CD4-positive, alpha-beta memory T cell (primary cell): ENCODE measurements at regions not wholly inside any gene's neighbourhood (a gene's known extent, or its start where the extent isn't known, plus 50 kb on each side); places are given as distances from the start of the nearest gene placed in this dataset.

ENCODE experiments used
- CTCF ChIA-PET: fragments of 350-600 bp; sonication (Branson Sonifier 250); formaldehyde crosslinking; loops from one replicate; lab custom pipeline; 2021; ENCODE audit warnings: inconsistent platforms; ENCODE audit not compliant: partially characterized antibody; lab: Charles Lee
- POLR2A ChIA-PET: fragments of 350-600 bp; sonication (Branson Sonifier 250); formaldehyde crosslinking; loops from one replicate; lab custom pipeline; 2021; ENCODE audit not compliant: partially characterized antibody; lab: Charles Lee
- DNase-seq, 5 donors: peaks; one replicate each; pipeline versions ENCODE4 v3.0.0 to v3.0.0-alpha.2; 2020 to 2022; ENCODE audit warnings: mixed read lengths in 1 of 5
- H3K27ac ChIP-seq: one replicate; pipeline ENCODE4 v1.7.0; 2013; ENCODE audit warnings: low read depth, low read length
- H3K27me3 ChIP-seq: 2 replicates; pipeline ENCODE4 v1.7.0; 2013; ENCODE audit warnings: mild to moderate bottlenecking, low read length, moderate library complexity; ENCODE audit not compliant: insufficient read depth
- H3K36me3 ChIP-seq: 2 replicates; pipeline ENCODE4 v1.7.0; 2013; ENCODE audit warnings: mild to moderate bottlenecking, low read length, moderate library complexity; ENCODE audit not compliant: insufficient read depth
- H3K4me1 ChIP-seq: 2 replicates; pipeline ENCODE4 v1.7.0; 2013; ENCODE audit warnings: mild to moderate bottlenecking, low read length, moderate library complexity; ENCODE audit not compliant: insufficient read depth
- H3K4me3 ChIP-seq, 2 donors: one replicate each; pipeline ENCODE4 v1.7.0; 2013; ENCODE audit warnings: low read length in 2 of 2, mild to moderate bottlenecking in 1 of 2
- H3K9me3 ChIP-seq, 2 donors: one replicate each; pipeline ENCODE4 v1.7.0; 2013; ENCODE audit warnings: low read length in 2 of 2, control low read depth in 1 of 2; ENCODE audit not compliant: control insufficient read depth in 1 of 2
- H3K27ac Mint-ChIP-seq, 7 donors: one replicate each; pipeline ENCODE4 v1.8.0; 2020 to 2021; ENCODE audit warnings: mixed read lengths in 7 of 7, mild to moderate bottlenecking in 6 of 7, inconsistent platforms in 3 of 7, moderate library complexity in 3 of 7
- H3K27me3 Mint-ChIP-seq, 2 donors: one replicate each; pipeline ENCODE4 v1.8.0; 2020 to 2021; ENCODE audit warnings: mixed read lengths in 2 of 2
- H3K36me3 Mint-ChIP-seq, 2 donors: one replicate each; pipeline ENCODE4 v1.8.0; 2020 to 2021; ENCODE audit warnings: mixed read lengths in 2 of 2, inconsistent platforms in 1 of 2, mild to moderate bottlenecking in 1 of 2
- H3K4me1 Mint-ChIP-seq, 4 donors: one replicate each; pipeline ENCODE4 v1.8.0; 2020 to 2021; ENCODE audit warnings: mixed read lengths in 4 of 4, mild to moderate bottlenecking in 1 of 4
- H3K4me3 Mint-ChIP-seq, 8 donors: one replicate each; pipeline ENCODE4 v1.8.0; 2020 to 2021; ENCODE audit warnings: mixed read lengths in 8 of 8, mild to moderate bottlenecking in 7 of 8, moderate library complexity in 6 of 8, inconsistent platforms in 3 of 8
- H3K9me3 Mint-ChIP-seq, 8 donors: one replicate each; pipeline ENCODE4 v1.8.0; 2020 to 2021; ENCODE audit warnings: mixed read lengths in 8 of 8, mild to moderate bottlenecking in 5 of 8, inconsistent platforms in 3 of 8, moderate library complexity in 1 of 8
- intact Hi-C: fragments of 100-400 bp; cut with micrococcal nuclease; formaldehyde crosslinking; loops from one replicate; pipeline ENCODE4 v1.15.1; 2023

- H3K4me1 Mint-ChIP-seq = no peaks in the 10 kb centered on the region
- Histone ChIP-seq H3K4me3 (no peak overlapping the region), H3K36me3 (no peaks in the 10 kb centered on the region), H3K4me1 (no peaks in the 10 kb centered on the region), H3K27ac (no peak overlapping the region), H3K9me3 (no peaks in the 10 kb centered on the region), H3K27me3 (no peaks in the 10 kb centered on the region)
- intact Hi-C loops = no loop called here
- POLR2A ChIA-PET = no interaction called here
- CTCF ChIA-PET = no interaction called here
- H3K4me3 Mint-ChIP-seq = no peak overlapping the region
- no peaks in the 10 kb centered on the region for H3K36me3 Mint-ChIP-seq
- no peak overlapping the region for H3K27ac Mint-ChIP-seq
- no peak for DNase-seq
- peaks cover 0 to 4% of the 10 kb centered on the region in 2 donors for H3K27me3 Mint-ChIP-seq
- peaks cover 0 to 4% (median 0%) of the 10 kb centered on the region in 8 donors for H3K9me3 Mint-ChIP-seq
Measured at GRCh38 chr14:98725676-98726075, 546.3 kb downstream of the BCL11B start.

GRCh38 chr14:98726585-98727405 lies 545.2 kb downstream of the BCL11B start:
- DNase-seq = no peak
- ChIA-PET CTCF (no interaction called here), POLR2A (no interaction called here)
- Histone ChIP-seq H3K4me3 (no peak overlapping the region), H3K27me3 (no peaks in the 10 kb centered on the region), H3K9me3 (no peaks in the 10 kb centered on the region), H3K4me1 (no peaks in the 10 kb centered on the region), H3K36me3 (no peaks in the 10 kb centered on the region), H3K27ac (no peak overlapping the region)
- H3K27me3 Mint-ChIP-seq = peaks cover 0 to 4% of the 10 kb centered on the region in 2 donors
- H3K9me3 Mint-ChIP-seq = peaks cover 0 to 4% (median 0%) of the 10 kb centered on the region in 8 donors
- intact Hi-C loops = no loop called here
- no peak overlapping the region for H3K4me3 Mint-ChIP-seq
- H3K36me3 Mint-ChIP-seq = no peaks in the 10 kb centered on the region
- no peaks in the 10 kb centered on the region for H3K4me1 Mint-ChIP-seq
- H3K27ac Mint-ChIP-seq = no peak overlapping the region

GRCh38 chr14:98728024-98728423 lies 544.0 kb downstream of the BCL11B start:
- intact Hi-C loops = no loop called here
- CTCF ChIA-PET = no interaction called here

GRCh38 chr14:98728836-98729235 lies 543.2 kb downstream of the BCL11B start:
- no peak for DNase-seq
- Histone ChIP-seq H3K27ac (no peak overlapping the region), H3K27me3 (no peaks in the 10 kb centered on the region), H3K4me3 (no peak overlapping the region), H3K9me3 (no peaks in the 10 kb centered on the region), H3K36me3 (no peaks in the 10 kb centered on the region), H3K4me1 (no peaks in the 10 kb centered on the region)
- no peaks in the 10 kb centered on the region for H3K4me1 Mint-ChIP-seq
- POLR2A ChIA-PET = no interaction called here
- peaks cover 0 to 3% (median 0%) of the 10 kb centered on the region in 8 donors for H3K9me3 Mint-ChIP-seq
- peaks cover 0 to 5% of the 10 kb centered on the region in 2 donors for H3K27me3 Mint-ChIP-seq
- intact Hi-C loops = no loop called here
- no peak overlapping the region for H3K4me3 Mint-ChIP-seq
- H3K36me3 Mint-ChIP-seq = no peaks in the 10 kb centered on the region
- peak overlapping the region in 1 of 7 donors; percentile 49 for H3K27ac Mint-ChIP-seq
- CTCF ChIA-PET = no interaction called here

More at GRCh38 chr14:98728024-98728423, 544.0 kb downstream of the BCL11B start:
- H3K27ac ChIP-seq = no peak overlapping the region
- no peak for DNase-seq
- Mint-ChIP-seq H3K9me3 (peaks cover 0 to 3% (median 0%) of the 10 kb centered on the region in 8 donors), H3K27ac (no peak overlapping the region), H3K4me1 (no peaks in the 10 kb centered on the region), H3K36me3 (no peaks in the 10 kb centered on the region), H3K27me3 (peaks cover 0 to 4% of the 10 kb centered on the region in 2 donors), H3K4me3 (no peak overlapping the region)
- POLR2A ChIA-PET = no interaction called here
- no peaks in the 10 kb centered on the region for H3K36me3 ChIP-seq
- H3K9me3 ChIP-seq = no peaks in the 10 kb centered on the region
- no peak overlapping the region for H3K4me3 ChIP-seq
- no peaks in the 10 kb centered on the region for H3K4me1 ChIP-seq
- H3K27me3 ChIP-seq = no peaks in the 10 kb centered on the region

- Mint-ChIP-seq H3K9me3 (peaks cover 0 to 3% (median 0%) of the 10 kb centered on the region in 8 donors), H3K27me3 (peaks cover 0 to 3% of the 10 kb centered on the region in 2 donors), H3K27ac (no peak overlapping the region), H3K36me3 (no peaks in the 10 kb centered on the region), H3K4me3 (no peak overlapping the region), H3K4me1 (no peaks in the 10 kb centered on the region)
- ChIA-PET POLR2A (no interaction called here), CTCF (no interaction called here)
- no peaks in the 10 kb centered on the region for H3K27me3 ChIP-seq
- H3K27ac ChIP-seq = no peak overlapping the region
- H3K36me3 ChIP-seq = no peaks in the 10 kb centered on the region
- no peaks in the 10 kb centered on the region for H3K4me1 ChIP-seq
- H3K4me3 ChIP-seq = no peak overlapping the region
- intact Hi-C loops = no loop called here
- H3K9me3 ChIP-seq = no peaks in the 10 kb centered on the region
- DNase-seq = no peak
Measured at GRCh38 chr14:98731286-98731685, 540.7 kb downstream of the BCL11B start.

GRCh38 chr14:98731701-98732100 lies 540.3 kb downstream of the BCL11B start:
- Mint-ChIP-seq H3K27me3 (peaks cover 0 to 2% of the 10 kb centered on the region in 2 donors), H3K27ac (no peak overlapping the region), H3K4me3 (no peak overlapping the region), H3K36me3 (no peaks in the 10 kb centered on the region), H3K9me3 (peaks cover 0 to 3% (median 0%) of the 10 kb centered on the region in 8 donors), H3K4me1 (no peaks in the 10 kb centered on the region)
- Histone ChIP-seq H3K27me3 (no peaks in the 10 kb centered on the region), H3K36me3 (no peaks in the 10 kb centered on the region), H3K4me3 (no peak overlapping the region), H3K27ac (no peak overlapping the region), H3K9me3 (no peaks in the 10 kb centered on the region), H3K4me1 (no peaks in the 10 kb centered on the region)
- POLR2A ChIA-PET = interaction anchor here (0.6 kb wide), 1 partner anchor 542 kb away, joined by 3 read pairs; no protein-coding TSS in a partner anchor
- CTCF ChIA-PET = no interaction called here
- intact Hi-C loops = no loop called here
- no peak for DNase-seq

- H3K4me3 ChIP-seq = no peak overlapping the region
- intact Hi-C loops = no loop called here
- ChIA-PET CTCF (no interaction called here), POLR2A (no interaction called here)
- Mint-ChIP-seq H3K27ac (no peak overlapping the region), H3K4me3 (no peak overlapping the region), H3K9me3 (peaks cover 0 to 2% (median 0%) of the 10 kb centered on the region in 8 donors), H3K27me3 (peaks cover 0 to 2% of the 10 kb centered on the region in 2 donors), H3K4me1 (no peaks in the 10 kb centered on the region), H3K36me3 (no peaks in the 10 kb centered on the region)
- no peaks in the 10 kb centered on the region for H3K36me3 ChIP-seq
- H3K9me3 ChIP-seq = no peaks in the 10 kb centered on the region
- H3K4me1 ChIP-seq = no peaks in the 10 kb centered on the region
- no peak for DNase-seq
- no peaks in the 10 kb centered on the region for H3K27me3 ChIP-seq
- no peak overlapping the region for H3K27ac ChIP-seq
Measured at GRCh38 chr14:98733536-98733935, 538.5 kb downstream of the BCL11B start.
